ENCODE measurements at regions not wholly inside any gene's neighbourhood (a gene's known extent, or its start where the extent isn't known, plus 50 kb on each side); places are given as distances from the start of the nearest gene placed in this dataset.

- Histone ChIP-seq H4K20me1 (replicated peaks; ENCODE audit: insufficient read depth) (no peaks in the 10 kb centered on the region), H3K36me3 (ENCODE audit: insufficient read depth) (no peaks in the 10 kb centered on the region), H3F3A (replicated peaks; ENCODE audit: low read depth) (no peaks in the 10 kb centered on the region), H3K27ac (ENCODE audit: low read depth) (no peak overlapping the region), H3K79me2 (replicated peaks; ENCODE audit: insufficient read depth) (no peaks in the 10 kb centered on the region), H3K4me2 (no peak overlapping the region), H3K4me1 (ENCODE audit: insufficient read depth) (no peaks in the 10 kb centered on the region), H2AFZ (no peak overlapping the region), H3K27me3 (ENCODE audit: insufficient read depth) (no peaks in the 10 kb centered on the region), H3K4me3 (no peak overlapping the region), H3K9me2 (ENCODE audit: insufficient read depth) (no peaks in the 10 kb centered on the region; the same call in 1 of the 2 replicates)
- H3K9me3 Mint-ChIP-seq: peaks cover 11% of the 10 kb centered on the region; the same call in 2 of the 3 replicates
- H3K4me1 Mint-ChIP-seq: no peaks in the 10 kb centered on the region
- no peak for DNase-seq (ENCODE audit: low spot score)
- no peaks in the 10 kb centered on the region; the same call in 2 of the 3 replicates for H3K36me3 Mint-ChIP-seq (ENCODE audit: low read depth)
- H3K27ac Mint-ChIP-seq: no peak overlapping the region
- H3K4me3 Mint-ChIP-seq: no peak overlapping the region
- ATAC-seq: no peak
- no peaks in the 10 kb centered on the region for H3K27me3 Mint-ChIP-seq (ENCODE audit: insufficient read depth, low read depth, poor library complexity)
- TF ChIP-seq JUNB (IDR thresholded peaks at IDR 0.05; ENCODE audit: unreplicated experiment) (no peak), EZH2phosphoT487 (IDR thresholded peaks at IDR 0.05; ENCODE audit: unreplicated experiment) (no peak), STAT1 (IDR thresholded peaks at IDR 0.05; ENCODE audit: unreplicated experiment) (no peak), REST (IDR thresholded peaks at IDR 0.05; ENCODE audit: unreplicated experiment) (no peak), EZH2 (IDR thresholded peaks at IDR 0.05; ENCODE audit: low read depth, unreplicated experiment) (no peak), ZNF462 (CRISPR knock-in tag; IDR thresholded peaks at IDR 0.05) (no peak), POLR2AphosphoS5 (IDR thresholded peaks at IDR 0.05; ENCODE audit: low read depth) (no peak), CREB1 (CRISPR knock-in tag; IDR thresholded peaks at IDR 0.05; ENCODE audit: low read depth) (no peak), NANOG (IDR thresholded peaks at IDR 0.05; ENCODE audit: borderline replicate concordance) (no peak), ETS1 (IDR thresholded peaks at IDR 0.05) (no peak), ZNF331 (CRISPR knock-in tag; IDR thresholded peaks at IDR 0.05; ENCODE audit: low read depth) (no peak), ZNF114 (CRISPR knock-in tag; IDR thresholded peaks at IDR 0.05) (no peak), CTCF (conservative IDR thresholded peaks at IDR 0.05; ENCODE audit: low read depth in 2 of 2) (no peak)
These were observed 388.2 kb upstream of the NDST4 start for GRCh38 chr4:115501656-115502055.

All from GM23338 (cell line).